NCI-H146 treated with DMSO at 0.1 percent for 48 hours (cell line): ENCODE measurements at regions not wholly inside any gene's neighbourhood (a gene's known extent, or its start where the extent isn't known, plus 50 kb on each side); places are given as distances from the start of the nearest gene placed in this dataset.
A peak's percentile ranks its signal among the peaks of the same experiment; 100 is the strongest.

ENCODE experiments used
- DNase-seq: peaks from one replicate; lab custom pipeline; 2025; ENCODE audit not compliant: unreplicated experiment; lab: John Stamatoyannopoulos, UW

- DNase-seq: no peak
Observed at GRCh38 chr14:82309199-82309598, 775.5 kb upstream of the SEL1L start.

DNA sequence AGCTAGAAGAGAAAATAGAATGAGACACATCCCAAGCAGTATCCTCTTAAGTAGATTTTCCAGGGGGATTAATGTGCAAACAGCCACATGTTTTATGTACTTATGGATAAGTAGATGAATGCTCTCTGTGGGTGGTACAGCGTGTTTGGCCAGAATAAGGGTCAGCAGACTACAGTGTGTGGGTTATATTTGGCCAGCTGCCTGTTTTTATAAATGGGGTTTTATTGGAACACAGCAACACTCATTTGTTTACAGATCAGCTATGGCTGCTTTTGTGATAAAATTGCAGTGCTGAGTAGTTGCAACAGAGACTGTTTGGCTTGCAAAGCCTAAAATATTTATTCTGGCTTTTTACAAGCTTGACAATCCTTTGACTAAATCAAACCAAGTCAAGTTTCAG lies 780.2 kb upstream of the SEL1L start:
- peak; percentile 97 for DNase-seq

GRCh38 chr14:82328442-82328841 lies 794.8 kb upstream of the SEL1L start:
- no peak for DNase-seq

- DNase-seq: no peak
Observed at GRCh38 chr14:82341261-82341810, 807.7 kb upstream of the SEL1L start.

GRCh38 chr14:82342596-82342995 lies 808.9 kb upstream of the SEL1L start:
- no peak for DNase-seq

DNA sequence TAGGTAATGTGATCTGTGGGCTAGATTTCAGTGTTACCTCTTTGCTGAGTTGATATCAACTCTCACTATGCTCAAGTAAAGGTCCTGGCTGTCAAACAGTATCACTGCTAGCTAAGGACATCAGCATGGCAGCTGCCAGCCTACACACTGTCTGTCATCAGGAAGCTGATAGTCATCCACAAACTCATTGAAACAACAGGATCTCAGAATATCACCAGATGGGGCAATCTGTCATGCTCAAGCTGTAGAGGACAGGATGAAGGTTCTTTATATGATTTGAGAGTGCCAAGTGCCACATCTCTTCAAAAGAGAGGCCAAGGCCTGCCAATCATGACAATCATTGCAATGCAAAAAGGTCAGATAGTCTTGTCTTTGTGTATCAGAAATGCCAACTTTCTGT lies 811.5 kb upstream of the SEL1L start:
- DNase-seq: no peak

- no peak for DNase-seq
Observed at GRCh38 chr14:82354126-82354525, 820.5 kb upstream of the SEL1L start.

DNA sequence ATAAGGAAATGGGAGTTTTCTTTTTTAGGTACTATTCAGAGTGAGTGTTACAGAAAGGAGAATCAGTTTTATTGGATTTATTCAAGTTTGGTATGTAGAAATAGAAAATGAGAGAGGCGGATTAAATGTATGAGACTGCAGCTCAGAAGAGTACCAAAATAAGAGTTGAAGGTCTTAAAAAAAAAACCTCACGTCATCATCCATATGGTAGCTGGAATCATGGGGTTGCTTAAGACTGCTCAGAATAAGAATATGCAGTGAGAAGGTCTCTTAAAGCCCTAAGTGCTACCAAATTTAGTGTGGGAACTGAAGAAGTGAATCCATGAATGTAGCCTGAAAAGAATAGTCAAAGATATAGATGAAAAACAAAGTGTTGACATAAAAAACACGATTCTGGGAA lies 825.5 kb upstream of the SEL1L start:
- no peak for DNase-seq

DNA sequence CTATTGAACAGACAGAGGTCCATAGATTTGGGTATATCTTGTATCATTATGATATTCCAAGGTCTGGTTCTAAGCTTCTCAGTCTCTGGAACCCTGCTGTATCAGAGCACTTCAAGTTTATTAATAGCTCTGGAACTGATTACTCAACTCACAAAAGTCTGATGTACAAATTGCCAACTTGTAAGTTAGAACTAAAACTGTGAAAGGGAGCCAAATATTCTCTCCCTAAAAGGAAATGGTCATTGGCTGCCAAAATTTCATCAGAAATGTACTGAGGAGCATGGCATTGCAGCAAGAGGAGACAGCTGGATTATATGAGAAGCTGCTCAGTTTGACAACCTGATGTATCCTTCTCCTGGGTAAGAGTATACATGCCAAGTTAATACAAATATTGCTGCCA lies 828.8 kb upstream of the SEL1L start:
- no peak for DNase-seq

DNA sequence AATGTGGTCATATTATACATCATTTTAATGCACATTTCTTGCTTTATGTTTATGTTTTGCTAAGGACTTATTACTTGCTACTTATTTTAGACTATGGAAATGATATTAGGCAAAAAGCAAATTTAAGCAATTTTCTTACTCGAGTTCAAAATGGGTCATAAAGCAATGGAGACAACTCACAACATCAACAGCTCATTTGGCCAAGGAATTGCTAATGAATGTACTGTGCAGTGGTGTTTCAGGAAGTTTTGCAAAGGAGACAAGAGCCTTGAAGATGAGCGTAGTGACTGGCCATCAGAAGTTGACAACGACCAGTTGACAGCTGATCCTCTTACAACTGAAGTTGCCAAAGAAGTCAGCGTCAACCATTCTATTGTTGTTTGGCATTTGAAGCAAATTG lies 831.8 kb upstream of the SEL1L start:
- DNase-seq: no peak

DNA sequence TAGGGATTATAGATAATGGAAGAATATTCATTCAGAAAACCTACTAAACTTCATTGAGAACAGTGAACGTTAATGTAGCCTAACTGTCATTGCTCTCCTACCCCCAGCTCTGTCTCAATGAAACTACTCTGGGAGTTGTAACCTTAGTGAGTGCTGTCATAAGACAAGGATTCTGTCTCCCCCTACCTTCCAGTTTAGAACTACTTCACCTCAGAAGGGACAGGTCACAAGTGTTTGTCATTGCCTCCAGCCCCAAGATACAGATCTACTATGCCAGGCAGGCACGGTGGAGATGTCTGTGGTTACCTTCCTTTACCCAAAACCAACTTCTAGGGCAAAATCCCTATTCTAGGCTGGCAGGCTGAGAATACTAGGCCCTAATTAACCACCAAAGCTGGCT lies 833.1 kb upstream of the SEL1L start:
- no peak for DNase-seq

- DNase-seq: no peak
Observed at GRCh38 chr14:82379291-82379690, 845.6 kb upstream of the SEL1L start.

GRCh38 chr14:82385048-82385447 lies 851.4 kb upstream of the SEL1L start:
- peak; percentile 84 for DNase-seq

GRCh38 chr14:82387699-82388098 lies 854.0 kb upstream of the SEL1L start:
- no peak for DNase-seq

- no peak for DNase-seq
Observed at GRCh38 chr14:82388488-82388887, 854.8 kb upstream of the SEL1L start.

DNA sequence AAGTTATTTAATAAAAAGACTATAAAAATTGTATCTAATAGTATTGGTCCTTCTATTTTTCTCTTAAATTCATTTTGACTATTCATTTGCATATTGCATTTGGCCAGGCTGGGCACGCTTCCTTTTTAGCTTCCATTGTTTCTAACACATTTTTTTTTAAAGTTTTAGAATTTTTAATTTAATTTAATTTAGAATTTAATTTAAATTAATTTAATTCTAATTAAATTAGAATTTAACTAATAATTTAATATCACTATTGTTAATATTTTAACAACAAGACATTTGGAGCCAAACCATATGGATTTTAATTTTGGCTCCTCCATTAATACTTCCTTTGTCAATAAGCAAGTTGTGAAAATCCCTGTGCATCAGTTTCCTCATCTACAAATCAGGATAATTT lies 856.9 kb upstream of the SEL1L start:
- no peak for DNase-seq

DNA sequence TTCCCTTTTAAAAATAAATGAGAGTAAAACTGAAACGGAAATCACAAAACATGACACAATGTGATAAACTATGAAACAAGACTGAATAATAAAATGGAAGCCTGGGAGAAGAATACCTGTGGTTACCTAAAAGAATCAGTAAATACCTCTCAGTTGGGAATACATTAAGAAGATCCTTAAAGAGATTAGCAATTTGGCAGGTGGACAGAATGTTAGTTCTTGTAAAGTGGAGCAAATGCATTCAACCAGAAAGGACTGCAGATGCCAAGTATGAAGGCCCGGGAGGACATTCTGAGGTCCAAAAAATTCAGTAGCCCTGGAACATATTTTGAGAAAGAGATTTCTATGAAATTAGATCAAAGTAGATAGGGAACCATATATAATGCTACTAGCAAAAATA lies 861.3 kb upstream of the SEL1L start:
- peak; percentile 2 for DNase-seq

- DNase-seq: no peak
Observed at GRCh38 chr14:82398256-82398655, 864.6 kb upstream of the SEL1L start.

GRCh38 chr14:82403987-82404386 lies 870.3 kb upstream of the SEL1L start:
- no peak for DNase-seq

- DNase-seq: no peak
Observed at GRCh38 chr14:82410064-82410463, 876.4 kb upstream of the SEL1L start.

DNA sequence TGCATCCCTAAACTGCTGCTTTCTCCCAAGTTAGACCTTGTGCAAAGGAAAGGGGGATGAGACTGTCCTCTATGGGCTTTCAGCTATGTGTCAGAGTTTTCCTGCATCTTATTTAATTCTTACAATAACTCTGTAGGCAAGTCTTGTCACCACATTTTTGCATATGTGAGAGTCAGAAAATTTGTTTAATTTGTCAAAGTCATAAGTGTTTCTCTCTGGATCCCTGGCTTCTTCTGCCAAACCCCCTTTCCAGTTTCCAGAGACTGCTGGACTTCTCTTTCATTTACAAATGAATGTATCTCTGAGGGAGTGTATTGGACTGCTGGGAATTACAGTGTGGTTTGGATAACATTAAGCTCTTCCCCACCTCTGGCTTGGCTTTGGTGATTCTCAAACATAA lies 877.6 kb upstream of the SEL1L start:
- no peak for DNase-seq

GRCh38 chr14:82412545-82412944 lies 878.9 kb upstream of the SEL1L start:
- no peak for DNase-seq

GRCh38 chr14:82414853-82415539 lies 881.3 kb upstream of the SEL1L start:
- DNase-seq: no peak
